Left cardiac atrium (tissue), 4 donors: ENCODE measurements at regions not wholly inside any gene's neighbourhood (a gene's known extent, or its start where the extent isn't known, plus 50 kb on each side); places are given as distances from the start of the nearest gene placed in this dataset.
A peak's percentile ranks its signal among the peaks of the same experiment; 100 is the strongest.
"Not testable (repeated sequence)": the region's sequence is repeated elsewhere in the genome, so short reads cannot be mapped to it uniquely, and the experiment has no call there.

Experiments used
- ATAC-seq, 2 donors: fragments of 200-7000 bp; cut with Tn5 transposase; one replicate each; pipeline ENCODE4 v1.9.1; 2020; ENCODE audit warnings: mild to moderate bottlenecking in 2 of 2, moderate library complexity in 2 of 2
- DNase-seq: peaks from one replicate; pipeline ENCODE4 v3.0.0-alpha.2; 2020
- intact Hi-C, 2 donors: fragments of 100-400 bp; cut with DNase I; formaldehyde crosslinking; loops; one replicate each; pipeline versions ENCODE4 v1.14.1 to v1.15.1; 2022 to 2023
- donor health status: DM: no; HTN: yes; CAD: no.
- donor health status: DM: no; HTN: yes; CAD: no; lungs with severe emphysema.
- donor health status: DM: yes; HTN: yes; CAD: no.
- donor health status: Dilated cardiomyopathy.

DNA sequence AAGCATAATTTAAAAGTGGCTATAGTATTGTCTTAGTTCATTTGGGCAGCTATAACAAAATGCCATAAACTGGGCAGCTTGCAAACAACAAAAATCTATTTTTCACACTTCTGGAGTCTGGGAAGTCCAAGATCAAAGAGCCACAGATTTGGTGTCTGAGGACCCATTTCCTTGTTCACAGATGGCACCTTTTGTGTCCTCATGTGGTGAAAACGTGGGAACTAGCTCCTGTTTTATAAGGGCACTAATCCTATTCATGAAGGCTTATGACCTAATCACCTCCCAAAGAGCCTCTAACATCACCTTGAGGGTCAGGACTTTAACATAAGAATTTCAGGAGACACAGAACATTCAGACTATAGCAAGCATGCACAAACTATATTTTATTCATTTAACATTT, 126.5 kb upstream of the WDFY3 start:
- DNase-seq (no peak), ATAC-seq (no peak)
- intact Hi-C loops = no loop called here

DNA sequence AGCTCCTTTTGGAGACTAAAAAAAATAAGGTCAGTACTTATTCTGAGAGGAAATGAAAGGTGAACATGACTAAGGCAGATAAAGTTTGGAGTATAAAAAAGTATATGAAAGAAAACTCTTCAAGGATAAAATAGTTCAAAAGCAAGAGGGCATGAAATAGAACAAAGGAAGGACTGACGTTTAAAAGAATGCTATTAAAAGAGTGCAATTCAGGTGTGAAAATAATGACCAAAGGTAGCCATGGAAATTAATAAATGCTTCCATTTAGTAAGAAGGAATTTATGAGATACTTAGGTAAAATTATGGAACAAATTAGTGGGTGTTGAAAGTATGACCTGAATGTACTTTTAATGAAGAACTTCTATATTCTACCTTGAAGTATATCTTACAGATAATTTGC, 128.2 kb upstream of the WDFY3 start:
- ATAC-seq (no peak), DNase-seq (no peak)
- intact Hi-C loops = no loop called here

DNA sequence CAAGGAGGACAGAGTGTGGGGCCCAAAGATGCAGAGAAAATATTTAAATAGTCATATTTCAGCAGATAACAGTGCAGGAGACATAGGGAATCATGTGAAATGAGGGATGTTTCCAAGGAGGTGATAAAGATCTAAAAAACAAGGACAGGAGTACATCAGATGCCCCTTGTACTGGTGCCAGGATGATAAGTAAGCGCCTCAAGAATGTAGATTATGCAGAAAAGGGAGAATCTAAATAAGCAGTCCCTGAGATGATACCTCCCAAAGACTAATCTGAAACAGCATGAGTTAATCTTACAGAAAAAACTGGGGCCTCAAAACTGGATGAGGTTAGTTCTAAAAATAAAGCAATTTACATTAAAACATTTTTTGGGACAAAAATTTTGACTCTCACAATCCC, 136.1 kb upstream of the WDFY3 start:
- ATAC-seq = no peak
- intact Hi-C loops = no loop called here

DNA sequence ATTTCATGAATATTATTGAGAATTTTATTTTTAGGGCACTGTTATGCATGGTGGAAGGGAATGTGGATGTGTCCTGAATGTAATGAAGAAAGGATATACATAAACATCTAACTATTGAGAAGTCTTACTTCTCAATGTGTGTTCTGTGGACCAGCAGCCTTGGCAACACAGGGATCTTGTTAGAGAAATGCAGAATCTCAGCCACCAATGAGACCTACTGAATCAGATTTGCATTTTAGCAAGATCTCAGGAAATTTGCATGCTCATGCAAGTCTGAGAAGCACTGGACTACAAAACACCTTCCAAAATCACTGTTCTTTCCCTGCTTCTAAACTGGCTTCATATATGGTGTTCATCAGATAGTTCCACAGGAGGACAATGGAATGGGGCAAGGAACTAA, 139.7 kb upstream of the WDFY3 start:
- DNase-seq (no peak), ATAC-seq (no peak)
- intact Hi-C loops = no loop called here

More for the DNA sequence above, 136.1 kb upstream of the WDFY3 start:
- no peak for DNase-seq

DNA sequence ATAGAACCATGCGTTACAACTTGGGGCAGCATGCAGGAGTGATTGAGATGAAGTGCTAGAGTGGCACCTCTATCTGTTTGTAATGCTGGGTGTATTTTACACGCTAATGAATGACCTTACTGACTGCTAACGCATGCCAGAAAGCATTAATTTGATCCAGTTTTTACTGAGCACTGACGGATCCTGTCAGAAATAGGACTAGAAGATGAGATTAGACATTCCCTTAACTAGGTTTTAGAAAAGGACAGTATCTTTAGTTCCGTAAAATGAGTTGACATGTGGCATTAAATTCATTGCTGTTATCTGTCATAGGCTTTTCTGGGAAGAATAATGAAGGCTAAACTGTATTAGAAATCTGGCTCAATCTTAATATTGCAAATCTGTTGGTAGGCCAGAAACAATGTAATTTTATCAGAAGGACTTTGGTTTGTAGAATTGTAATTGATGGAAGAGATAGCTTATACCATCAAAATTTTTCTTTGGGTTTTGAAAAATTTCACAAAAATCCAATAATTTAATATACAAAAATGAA, 140.4 kb upstream of the WDFY3 start:
- no peak for DNase-seq
- ATAC-seq = no peak
- intact Hi-C loops = no loop called here

DNA sequence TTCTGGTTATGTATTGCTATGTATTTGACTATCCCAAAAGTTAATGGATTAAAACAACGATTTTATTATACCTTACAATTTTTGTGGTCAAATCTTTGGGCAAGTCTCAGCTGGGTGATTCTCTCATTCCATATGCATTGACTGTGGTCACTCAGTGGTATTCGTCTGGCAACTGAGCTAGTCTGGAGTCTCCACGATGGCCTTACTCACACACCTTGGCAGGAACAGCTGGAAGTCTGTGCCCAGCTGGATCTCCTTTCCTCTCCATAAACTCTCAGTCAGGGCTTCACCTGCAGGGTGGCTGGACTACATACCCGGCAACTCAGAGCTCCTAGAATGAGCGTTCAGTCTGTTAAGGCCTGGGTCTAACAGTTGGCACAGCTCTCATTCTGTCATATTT, 141.1 kb upstream of the WDFY3 start:
- intact Hi-C loops = no loop called here
- DNase-seq (no peak), ATAC-seq (no peak)

DNA sequence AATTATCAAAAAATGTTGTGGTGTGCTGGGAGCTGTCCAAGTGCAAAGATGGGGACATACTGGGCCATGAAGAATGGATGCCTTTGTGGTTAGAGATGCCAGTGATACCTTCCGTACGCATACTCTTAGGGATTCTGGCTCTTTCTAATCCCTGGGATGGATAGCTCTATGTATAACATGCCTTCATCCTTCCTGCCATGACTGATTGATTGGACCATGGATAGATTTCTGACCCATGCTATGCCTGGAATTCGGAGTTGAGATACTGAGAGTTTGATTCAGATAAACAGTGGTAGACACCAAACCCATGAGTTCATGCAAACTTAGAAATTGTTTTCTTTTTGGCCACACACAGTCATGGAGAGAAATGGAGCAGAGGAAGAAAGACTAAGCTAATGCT, 147.2 kb upstream of the WDFY3 start:
- no peak for ATAC-seq
- intact Hi-C loops = no loop called here
- DNase-seq = no peak

DNA sequence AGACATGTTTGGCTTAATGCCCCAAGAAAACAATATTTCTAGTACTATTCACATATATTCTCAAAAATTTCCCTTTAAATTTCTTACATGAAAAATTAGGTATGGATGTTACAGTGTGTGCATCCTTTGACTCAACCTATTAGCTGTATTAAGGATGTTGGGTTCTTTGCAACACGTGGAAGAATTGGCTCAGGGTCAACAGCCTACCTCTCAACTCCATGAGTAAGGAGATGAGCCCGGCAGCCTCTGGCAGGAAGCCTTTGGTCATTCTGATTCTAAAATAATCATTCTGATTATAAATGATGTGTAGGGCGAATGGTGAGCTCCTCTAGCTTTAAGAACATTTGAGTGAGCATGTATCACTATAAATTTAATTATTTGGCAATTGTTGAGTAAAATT, 148.0 kb upstream of the WDFY3 start:
- no peak for DNase-seq
- no peak for ATAC-seq
- intact Hi-C loops = no loop called here

DNA sequence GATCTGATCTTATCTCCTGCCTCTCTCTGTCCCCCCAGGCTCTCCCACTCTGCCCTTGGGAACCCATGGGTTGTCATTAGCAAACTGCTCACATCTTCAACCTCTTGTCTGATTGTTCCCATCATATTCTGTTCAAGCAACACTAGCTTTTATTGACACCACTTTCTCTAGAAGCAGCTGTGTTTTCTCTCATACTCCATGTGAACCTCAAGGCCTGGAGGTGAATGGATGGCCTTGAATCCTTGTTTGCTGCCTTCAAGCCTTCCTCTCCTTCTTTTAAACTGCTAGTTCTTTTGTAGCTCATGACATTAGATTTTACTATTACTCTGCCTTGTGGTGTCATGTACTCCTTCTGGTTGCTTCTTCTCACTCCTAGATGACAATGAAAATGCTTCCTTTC, 149.5 kb upstream of the WDFY3 start:
- DNase-seq (no peak), ATAC-seq (no peak)
- intact Hi-C loops = no loop called here

DNA sequence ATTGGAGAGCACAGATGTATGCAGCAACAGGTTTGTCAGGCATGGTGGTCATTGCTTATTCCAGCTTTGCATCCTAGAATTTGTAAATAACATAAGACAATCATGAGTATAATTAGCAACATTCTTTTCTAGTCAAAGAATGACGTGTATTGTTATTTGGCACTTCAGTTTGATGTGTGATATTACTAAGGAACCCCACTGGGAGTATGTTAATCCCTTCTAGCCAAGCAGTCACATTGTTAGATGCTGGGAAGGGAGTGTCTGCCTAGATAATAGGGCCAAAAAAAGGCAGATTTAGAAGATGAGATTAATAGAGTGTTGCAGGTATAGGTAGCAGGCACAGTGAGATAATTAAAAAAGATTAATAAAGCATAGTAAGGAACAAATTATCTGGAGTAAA, 159.2 kb upstream of the WDFY3 start:
- intact Hi-C loops = no loop called here
- DNase-seq = no peak
- no peak for ATAC-seq

DNA sequence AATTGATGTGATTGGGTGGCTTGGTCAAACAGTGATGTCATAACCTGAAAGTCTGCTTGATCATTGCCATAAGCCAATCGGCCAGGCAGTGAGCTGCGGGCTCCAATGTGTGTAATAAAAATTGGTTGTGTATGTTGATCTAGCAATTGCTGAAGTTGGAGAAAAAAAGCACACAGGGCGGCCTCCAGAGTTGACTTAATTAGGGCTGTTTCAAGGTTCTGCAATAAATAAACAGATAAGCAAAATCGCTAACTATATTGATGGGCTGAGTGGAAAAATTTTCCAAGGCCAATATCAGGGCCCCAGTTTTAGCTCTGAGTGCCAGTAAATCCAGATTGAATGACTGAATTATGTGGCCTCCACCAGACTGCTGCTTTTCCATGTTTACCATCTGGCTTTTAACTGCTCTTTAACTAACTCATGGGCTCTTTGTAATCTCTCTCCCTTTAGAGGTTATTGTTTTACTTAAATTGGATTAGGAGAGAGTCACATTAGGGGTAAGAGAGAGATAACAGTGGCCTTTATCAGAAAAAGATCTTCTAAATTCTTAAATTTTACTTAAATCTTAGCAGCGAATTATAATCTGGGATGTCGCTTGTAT, 160.6 kb upstream of the WDFY3 start:
- DNase-seq (no peak), ATAC-seq (no peak)
- intact Hi-C loops = no loop called here

DNA sequence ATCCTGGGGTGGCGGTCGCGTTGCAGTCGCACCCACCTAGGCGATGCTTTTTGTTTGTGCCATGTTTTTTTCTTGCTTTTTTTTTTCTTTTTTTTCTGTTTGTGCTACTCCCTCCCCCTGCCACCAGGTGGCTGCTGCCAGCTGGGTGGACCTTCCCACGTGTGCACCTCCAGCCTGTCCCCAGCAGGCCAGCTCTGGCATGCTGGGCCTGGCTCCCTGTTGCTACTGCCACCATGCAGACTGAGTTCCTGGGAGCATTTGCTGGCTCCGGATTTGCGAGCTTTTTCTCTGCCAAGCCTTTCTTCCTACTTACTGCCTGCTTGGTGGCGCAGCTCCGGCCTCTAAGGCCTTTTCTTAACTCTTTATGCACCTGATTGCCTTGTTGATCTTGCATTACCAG, 161.2 kb upstream of the WDFY3 start:
- ATAC-seq (peak; percentile 76 to 82), DNase-seq (peak; percentile 20)
- intact Hi-C loops = no loop called here

DNA sequence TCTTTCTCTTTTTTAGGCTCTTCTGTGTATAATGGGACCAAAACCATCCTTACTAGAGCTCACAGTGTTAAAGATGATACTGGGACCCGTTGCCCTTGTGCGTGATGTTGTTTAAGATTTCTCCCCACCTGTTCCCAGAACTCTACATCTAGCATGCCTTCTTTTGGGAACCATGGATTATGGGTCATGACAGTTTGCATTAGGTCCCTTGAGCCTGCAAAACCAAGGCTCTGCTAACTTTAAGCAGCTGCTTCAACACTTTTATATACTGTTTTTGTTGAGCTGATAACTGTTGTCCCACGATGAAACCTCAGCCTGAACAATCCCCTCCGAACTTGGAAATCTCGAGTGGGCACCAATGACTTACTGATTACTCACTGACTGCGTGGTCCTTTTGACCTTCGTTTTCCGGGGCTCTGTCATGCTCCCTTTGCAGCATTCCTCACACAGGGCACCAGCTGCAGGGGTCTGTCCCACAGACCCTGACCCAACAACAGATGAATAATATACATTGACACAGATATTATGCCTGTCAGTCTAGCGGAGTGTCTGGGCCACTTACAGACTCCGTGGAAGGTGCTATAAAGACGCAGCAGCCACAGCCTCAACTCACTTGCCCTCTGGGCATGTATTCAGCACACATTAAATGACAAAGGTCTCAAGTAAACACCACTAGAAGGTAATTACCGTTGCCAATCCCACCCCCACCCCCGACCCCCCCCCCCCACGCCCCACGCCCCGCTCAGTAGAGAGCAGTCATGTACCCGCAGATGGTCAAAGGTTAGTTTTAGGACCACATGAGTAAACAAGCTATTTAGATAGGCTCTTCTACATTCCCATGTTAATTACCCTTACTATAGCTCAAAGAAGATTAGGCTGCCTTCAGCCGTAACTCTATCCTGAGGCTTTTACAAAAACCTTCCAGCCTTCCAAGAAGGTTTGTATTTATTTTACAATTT, 162.0 kb upstream of the WDFY3 start:
- no peak for ATAC-seq
- intact Hi-C loops = no loop called here
- DNase-seq = no peak

DNA sequence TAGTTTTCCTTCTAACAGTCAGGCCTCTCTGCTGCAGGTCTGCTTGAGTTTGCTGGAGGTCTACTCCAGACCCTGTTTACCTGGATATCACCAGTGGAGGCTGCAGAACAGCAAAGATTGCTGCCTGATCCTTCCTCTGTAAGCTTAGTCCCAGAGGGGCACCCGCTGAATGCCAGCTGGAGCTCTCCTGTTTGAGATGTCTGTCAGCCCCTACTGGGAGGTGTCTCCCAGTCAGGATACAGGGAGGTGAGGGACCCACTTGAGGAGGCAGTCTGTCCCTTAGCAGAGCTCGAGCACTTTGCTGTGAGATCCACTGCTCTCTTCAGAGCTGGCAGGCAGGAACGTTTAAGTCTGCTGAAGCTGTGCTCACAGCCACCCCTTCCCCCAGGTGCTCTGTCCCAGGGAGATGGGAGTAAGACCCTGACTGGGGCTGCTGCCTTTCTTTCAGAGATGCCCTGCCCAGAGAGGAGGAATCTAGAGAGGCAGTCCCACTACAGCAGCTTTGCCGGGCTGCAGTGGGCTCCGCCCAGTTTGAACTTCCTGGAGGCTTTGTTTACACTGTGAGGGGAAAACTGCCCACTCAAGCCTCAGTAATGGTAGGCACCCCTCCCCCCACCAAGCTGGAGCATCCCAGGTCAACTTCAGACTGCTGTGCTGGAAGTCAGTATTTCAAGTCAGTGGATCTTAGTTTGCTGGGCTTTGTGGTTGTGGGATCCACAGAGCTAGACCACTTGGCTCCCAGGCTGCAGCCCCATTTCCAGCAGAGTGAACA, 163.1 kb upstream of the WDFY3 start:
- ATAC-seq, intact Hi-C loops, DNase-seq: not testable (repeated sequence)

DNA sequence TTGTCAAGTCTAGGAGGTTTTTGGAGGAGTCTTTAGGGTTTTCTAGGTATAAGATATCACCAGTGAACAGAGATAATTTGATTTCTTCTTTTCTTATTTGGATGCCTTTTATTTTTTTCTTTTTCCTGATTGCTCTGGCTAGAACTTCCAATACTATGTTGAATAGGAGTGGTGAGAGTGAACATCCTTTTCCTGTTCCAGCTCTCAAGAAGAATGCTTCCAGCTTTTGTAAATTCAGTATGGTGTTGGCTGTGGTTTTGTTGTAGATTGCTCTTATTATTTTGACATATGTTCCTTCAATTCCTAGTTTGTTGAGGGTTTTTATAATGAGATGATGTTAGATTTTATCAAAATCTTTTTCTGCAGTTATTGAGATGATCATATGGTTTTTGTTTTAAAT, 165.6 kb upstream of the WDFY3 start:
- DNase-seq (no peak), ATAC-seq (no peak)
- intact Hi-C loops = no loop called here

DNA sequence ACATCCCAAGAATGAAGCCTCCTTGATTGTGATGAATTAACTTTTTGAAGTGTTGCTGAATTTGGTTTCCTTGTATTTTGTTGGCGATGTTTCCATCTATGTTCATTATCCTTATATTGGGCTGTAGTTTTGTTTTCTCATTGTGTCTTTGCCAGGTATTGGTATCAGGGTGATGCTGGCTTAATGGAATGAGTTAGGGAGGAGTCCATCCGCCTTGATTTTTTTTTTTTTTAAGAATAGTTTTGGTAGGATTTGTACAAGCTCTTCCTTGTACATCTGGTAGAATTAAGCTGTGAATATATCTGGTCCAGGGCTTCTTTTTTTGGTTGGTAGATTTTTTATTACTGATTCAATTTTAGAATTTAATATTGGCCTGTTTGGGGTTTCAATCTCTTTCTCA, 166.1 kb upstream of the WDFY3 start:
- ATAC-seq = no peak
- no peak for DNase-seq
- intact Hi-C loops = no loop called here

DNA sequence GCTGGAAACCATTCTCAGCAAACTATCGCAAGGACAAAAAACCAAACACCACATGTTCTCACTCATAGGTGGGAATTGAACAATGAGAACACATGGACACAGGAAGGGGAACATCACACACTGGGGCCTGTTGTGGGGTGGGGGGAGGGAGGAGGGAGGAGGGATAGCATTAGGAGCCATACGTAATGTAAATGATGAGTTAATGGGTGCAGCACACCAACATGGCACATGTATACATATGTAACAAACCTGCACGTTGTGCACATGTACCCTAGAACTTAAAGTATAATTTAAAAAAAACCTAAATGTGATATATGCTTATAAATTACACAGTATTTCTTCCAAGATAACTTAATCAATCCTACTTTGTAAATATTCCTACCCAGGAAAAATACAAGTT, 173.3 kb upstream of the WDFY3 start:
- intact Hi-C loops = loop anchor here (10.0 kb wide), 3 partner anchors 225 to 825 kb away; no protein-coding TSS in a partner anchor
- ATAC-seq, DNase-seq: not testable (repeated sequence)

DNA sequence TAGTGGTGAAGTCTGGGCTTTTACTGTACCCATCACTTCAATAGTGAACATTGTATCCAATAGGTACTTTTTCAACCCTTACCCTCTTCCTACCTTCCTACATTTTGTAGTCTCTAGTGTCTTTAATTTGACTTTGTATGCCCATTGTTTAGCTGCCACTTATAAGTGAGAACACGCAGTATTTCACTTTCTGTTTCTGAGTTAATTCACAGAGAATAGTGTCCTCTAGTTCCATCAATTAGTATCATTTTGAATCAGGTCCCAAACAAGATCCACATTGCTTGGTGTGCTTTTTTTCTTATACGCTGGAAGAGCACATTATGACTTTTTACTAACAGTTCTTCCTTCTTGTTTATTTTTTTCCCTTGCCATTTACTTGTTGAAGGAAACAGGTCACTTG, 176.0 kb upstream of the WDFY3 start:
- ATAC-seq (no peak), DNase-seq (no peak)
- intact Hi-C loops = loop anchor here (10.0 kb wide), 3 partner anchors 222 to 822 kb away; no protein-coding TSS in a partner anchor

DNA sequence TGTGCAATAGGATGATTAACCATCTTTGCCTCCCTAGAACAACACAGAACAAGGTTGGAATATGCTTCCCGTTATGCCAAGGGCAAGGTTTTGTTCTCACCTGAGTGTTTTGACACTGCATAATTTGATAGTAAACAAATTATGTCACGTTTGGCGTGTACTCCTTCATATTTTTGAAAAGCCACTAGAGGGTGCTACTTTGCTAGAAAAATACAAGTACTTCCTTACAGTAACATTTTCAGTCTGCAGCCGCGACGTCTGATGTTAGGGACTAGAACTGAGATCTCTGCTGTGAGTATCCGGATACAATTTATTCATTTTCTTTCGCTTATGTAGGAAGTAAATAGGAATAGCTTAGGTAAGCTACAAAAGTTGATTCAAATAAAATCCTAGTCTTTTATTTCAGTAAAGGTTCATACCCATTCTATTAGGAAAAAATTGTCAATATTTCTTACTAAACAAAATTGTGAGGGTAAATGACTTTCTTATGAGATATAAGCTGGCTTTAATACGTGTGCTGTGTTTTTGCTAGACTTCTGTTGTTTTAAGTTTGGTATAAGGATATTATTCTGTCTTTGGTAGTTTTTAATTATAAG, 181.1 kb upstream of the WDFY3 start:
- intact Hi-C loops = loop anchor here (5.0 to 10.0 kb wide), 6 partner anchors 217 to 900 kb away; no protein-coding TSS in a partner anchor
- DNase-seq = peak; percentile 47
- peak; percentile 83 to 85 for ATAC-seq
